GM19238 (cell line): ENCODE measurements at regions not wholly inside any gene's neighbourhood (a gene's known extent, or its start where the extent isn't known, plus 50 kb on each side); places are given as distances from the start of the nearest gene placed in this dataset.
"Not testable (repeated sequence)": the region's sequence is repeated elsewhere in the genome, so short reads cannot be mapped to it uniquely, and the experiment has no call there.

Experiments
- DNase-seq: peaks from one replicate; pipeline ENCODE4 v3.0.0; 2011; ENCODE audit warnings: low spot score; ENCODE audit not compliant: insufficient read length

DNA sequence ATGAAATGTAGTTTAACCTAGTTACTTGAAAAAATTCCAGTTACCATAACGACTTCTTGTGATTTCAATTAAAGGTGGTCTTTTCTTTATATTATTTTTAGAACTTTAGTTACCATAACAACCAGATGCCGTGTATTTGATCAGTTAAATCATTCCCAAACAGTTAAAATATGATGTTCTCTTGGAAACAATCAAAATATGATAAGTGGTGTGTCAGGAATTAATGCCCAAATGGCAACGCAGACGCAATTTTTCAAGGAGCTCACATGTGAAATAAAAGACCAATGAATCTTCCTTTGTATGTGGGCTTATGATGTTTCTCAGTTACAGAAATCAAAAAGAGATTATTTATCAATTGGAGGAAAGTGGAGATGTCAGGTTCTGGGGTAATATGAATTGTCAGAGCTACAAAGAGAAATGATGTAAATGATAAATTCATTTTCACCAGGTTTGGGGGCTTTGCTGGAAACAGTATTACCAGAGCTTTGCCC, 189.1 kb upstream of the PARD3B start:
- DNase-seq, result no peak

GRCh38 chr2:204357286-204357685, 188.0 kb upstream of the PARD3B start:
- no peak for DNase-seq

DNA sequence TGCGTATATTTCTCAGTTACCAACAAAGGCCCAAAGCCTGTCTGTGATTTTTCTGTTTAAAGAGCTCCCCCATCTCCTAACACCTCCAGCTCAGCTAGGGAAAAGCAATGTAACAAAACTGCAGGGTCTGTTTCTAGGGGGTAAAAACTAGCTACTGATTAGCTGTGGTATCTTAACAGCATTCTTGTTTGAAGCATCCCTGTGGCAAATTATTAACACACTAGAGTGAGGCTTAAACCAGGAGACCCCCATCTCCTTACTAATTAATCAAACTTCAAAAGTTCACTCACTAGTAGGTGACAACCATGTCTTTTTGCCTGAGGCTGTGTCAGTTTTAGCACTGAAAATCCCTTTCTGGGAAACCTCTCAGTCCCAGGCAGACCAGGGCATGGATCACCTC, 186.2 kb upstream of the PARD3B start:
- no peak for DNase-seq

DNA sequence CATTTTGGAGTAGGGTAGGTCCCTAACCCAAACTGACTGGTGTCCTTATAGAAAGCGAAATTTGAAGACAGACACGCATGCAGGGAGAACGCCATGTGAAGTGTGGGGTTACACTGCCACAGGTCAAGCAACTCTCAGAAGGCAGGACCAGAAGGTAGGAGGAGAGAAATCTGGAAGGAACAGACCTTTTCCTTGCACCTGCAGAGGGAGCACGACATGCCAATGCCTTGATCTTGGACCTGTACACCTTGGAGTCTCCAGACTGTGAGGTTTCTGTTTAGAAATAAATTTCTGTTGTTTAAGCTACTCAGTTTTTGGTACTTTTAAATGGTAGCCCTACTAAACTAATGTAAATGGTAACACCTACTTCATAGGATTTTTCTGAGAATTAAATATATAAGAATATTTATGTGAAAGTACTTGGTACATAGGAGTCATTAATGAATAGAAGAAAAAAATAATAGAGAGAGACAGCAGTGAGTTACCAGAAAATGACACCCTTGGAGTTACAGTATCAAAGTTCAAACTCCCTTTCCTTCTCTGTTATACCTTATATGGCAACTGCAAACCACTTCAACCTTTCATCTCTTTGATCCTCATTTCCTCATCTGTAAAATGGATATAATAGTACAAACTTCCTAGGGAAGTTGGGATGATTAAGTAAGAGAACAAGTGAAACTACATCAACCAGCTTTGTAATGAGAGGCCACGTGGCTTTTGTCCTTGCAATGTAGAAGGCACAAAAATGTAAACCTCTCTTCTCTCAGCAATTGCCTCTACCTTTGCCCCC, 184.9 kb upstream of the PARD3B start:
- DNase-seq, result no peak

DNA sequence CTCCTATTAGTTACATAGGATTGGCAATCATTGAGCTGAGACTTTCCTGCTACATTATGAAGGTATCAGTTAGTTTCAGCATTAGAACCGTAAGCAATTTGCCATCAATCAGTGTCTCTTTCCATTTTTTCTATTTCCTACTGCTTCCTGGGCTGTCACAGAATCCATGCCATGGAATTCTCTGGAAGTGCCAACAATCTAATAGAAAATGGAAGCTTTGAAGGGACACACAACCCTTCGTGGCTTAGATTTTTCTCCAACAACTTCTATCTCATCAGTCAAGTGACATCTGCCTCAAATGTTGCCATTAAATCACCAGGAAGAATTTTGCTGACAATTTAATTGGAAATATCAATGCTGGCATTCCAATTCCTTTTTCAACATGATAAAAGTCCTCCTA, 183.5 kb upstream of the PARD3B start:
- no peak for DNase-seq

GRCh38 chr2:204362581-204362980, 182.7 kb upstream of the PARD3B start:
- no peak for DNase-seq

DNA sequence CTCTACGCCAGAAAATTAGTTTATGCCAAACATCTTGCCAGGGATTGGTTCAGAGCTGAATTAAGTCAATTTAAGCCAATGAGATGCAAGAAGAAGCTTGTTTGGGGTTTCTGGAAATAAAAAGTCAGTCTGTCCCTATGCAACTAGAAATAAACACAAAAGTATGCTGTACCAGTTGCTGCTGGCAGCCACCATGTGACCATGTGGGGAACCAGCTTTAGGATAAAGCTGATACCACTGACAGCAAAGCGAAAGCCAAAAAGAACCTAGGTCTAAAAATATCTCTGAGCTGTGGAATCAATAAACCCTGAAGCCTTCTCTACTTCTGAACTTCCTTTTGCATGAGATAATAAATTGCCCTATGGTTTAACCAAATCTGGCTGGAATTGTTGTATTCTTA, 181.8 kb upstream of the PARD3B start:
- no peak for DNase-seq

GRCh38 chr2:204364860-204365535, 180.3 kb upstream of the PARD3B start:
- DNase-seq, result no peak

- DNase-seq, result no peak
Observed at GRCh38 chr2:204365811-204366210, 179.5 kb upstream of the PARD3B start.

DNA sequence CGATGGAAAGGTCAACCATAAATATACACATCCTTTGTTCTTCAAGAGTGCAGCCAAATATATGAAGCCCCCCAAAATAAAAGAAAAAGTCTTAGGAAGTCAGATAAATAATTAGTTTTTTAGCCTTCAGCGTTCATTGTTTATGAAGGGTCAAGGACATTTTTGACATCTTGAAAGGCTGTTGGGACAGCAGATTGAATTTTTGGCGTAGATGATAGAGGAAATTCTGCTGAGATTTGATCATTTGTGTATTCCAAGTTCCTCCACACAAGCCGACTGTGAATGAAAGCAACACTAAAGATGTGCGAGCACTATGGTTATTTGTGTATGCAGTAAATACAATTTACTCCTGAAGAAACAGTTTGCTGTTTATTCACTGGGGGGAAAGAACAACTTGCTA, 177.8 kb upstream of the PARD3B start:
- DNase-seq, result no peak

DNA sequence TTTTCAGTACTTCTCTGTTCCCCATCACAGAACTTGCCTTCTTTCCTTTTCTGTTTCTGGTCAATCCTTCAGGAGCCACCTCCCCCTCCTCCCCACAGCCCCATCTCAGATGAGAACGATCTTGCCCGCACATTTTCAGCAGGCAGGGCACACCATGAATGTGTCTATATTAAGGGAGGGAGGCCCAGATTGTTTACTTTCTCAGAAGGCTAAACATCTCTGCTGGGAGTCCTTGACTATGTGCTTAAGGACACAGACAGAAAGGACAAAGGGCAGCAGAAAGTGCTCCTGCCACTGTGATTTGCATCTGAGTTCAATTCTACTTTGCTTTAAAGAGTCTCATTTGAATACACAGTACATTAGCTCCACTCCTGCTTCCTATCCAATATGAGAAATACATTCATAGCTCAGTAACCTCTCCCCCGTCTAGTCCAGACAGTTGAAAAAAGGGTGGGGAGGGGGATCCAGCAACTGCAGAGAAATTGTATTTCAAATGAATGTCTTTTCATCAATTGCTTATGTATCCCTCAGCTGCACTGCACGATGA, 175.0 kb upstream of the PARD3B start:
- no peak for DNase-seq

DNA sequence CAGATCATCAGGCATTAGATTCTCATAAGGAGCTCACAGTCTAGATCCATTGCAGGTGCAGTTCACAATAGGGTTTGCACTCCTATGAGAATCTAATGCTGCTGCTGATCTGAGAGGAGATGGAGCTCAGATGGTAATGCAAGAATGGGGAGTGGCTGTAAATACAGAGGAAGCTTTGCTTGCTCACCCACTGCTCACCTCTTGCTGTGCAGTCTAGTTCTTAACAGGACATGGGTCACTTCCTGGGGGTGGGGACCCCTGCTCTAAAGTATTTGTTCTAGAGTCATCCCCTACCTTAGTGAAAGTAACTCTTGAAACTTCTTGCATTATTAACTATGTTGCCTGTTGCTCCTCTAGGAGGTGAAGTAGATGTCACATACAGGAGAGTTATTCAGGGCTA, 171.3 kb upstream of the PARD3B start:
- DNase-seq, result no peak

DNA sequence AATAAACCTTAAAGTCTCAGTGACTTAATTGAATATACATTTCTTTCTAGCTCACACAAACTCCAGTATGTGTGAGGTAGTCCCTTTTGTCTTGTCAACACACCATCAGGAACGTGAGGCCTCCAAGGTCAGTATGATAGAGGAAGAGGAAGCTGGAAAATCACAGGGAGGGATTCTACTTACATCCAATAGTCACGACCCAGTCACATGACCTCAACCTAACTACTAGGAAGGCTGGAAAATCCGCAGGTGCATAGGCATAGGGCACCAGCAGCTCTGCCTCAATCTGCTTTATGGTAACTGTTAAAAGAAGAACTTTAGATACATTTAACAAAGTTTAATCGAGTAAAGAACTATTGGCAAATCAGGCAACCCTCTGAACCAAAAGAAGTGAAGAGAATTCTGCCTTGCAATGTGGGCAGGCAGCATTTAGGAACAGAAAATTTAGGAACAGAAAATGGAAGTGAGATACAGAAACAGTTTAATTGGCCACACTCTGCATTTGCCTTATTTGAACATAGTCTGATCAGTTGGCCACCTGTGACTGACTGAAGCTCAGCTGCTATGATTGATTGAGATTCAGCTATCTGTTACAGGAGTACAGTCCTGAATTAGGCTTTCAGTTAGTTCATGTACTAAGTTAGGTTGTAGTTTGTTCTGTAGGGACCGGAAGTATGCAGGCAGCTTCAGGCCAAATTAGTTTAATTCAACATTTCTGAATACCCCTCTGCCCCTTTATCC, 165.0 kb upstream of the PARD3B start:
- no peak for DNase-seq

GRCh38 chr2:204386668-204387067, 158.6 kb upstream of the PARD3B start:
- DNase-seq, result no peak

- no peak for DNase-seq
Observed at GRCh38 chr2:204389120-204389519, 156.2 kb upstream of the PARD3B start.

DNA sequence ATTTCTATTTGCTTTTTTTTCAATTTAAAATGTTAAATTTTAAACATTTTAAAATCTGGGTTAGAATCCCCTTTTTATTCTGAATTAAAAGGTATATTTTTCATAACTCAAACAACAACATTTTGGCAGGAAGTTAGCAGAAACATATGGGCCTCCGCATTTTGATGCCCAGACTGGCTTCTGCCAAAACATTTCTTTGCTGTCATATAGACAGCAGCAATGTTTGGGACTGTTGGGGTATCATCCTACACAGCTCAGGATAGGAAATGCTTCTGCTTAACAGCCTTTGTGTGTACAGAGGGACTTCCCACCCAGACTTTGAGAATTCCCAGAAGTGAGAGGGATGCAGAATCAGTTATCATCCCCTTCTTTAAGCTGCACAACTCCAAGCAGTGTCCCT, 155.4 kb upstream of the PARD3B start:
- DNase-seq, result no peak

GRCh38 chr2:204395539-204395938, 149.7 kb upstream of the PARD3B start:
- DNase-seq, result no peak

- DNase-seq, result no peak
Observed at GRCh38 chr2:204401114-204401513, 144.2 kb upstream of the PARD3B start.

GRCh38 chr2:204407204-204408014, 137.9 kb upstream of the PARD3B start:
- no peak for DNase-seq

GRCh38 chr2:204412782-204413181, 132.5 kb upstream of the PARD3B start:
- not testable (repeated sequence) for DNase-seq
